HFF-Myc (cell line): ENCODE measurements at regions not wholly inside any gene's neighbourhood (a gene's known extent, or its start where the extent isn't known, plus 50 kb on each side); places are given as distances from the start of the nearest gene placed in this dataset.

ENCODE experiments used
- DNase-seq: peaks from one replicate; pipeline ENCODE4 v3.0.0-alpha.2; 2011; ENCODE audit warnings: low read depth; ENCODE audit errors: extremely low read depth
- H3K4me3 ChIP-seq: replicated peaks from 2 replicates; pipeline ENCODE4 v1.5.1; 2011; ENCODE audit warnings: low read depth, mild to moderate bottlenecking, control low read depth, low read length
- CTCF ChIP-seq: IDR thresholded peaks from 2 replicates; pipeline ENCODE4 v1.5.1; 2012; ENCODE audit warnings: mild to moderate bottlenecking, low read depth, low read length, control low read depth; ENCODE audit errors: missing control alignments

DNA sequence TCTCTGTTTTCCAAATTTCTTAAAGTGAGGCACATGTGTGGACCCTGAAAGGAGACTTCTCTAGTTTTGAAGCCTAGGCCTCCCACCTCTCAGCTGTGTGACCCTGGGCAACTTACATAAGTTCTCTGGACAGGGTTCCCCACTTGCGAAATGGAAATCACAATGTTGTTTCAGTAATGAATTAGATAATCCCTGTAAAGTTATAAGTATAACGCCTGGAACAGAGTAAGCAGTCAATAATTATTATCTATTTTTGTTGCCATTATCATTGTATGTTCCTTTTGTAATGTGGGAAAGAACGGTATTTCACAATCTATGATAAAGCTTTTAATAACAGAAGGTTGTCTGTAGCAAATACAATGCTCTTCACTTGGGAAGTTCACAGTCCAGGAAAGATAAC lies 437.3 kb upstream of the ZNF507 start:
- no peak for DNase-seq
- no peak overlapping the region for H3K4me3 ChIP-seq
- TF ChIP-seq CTCF: no peak

GRCh38 chr19:31908496-31909225 lies 436.7 kb upstream of the ZNF507 start:
- TF ChIP-seq CTCF: no peak
- no peak overlapping the region for H3K4me3 ChIP-seq
- DNase-seq: no peak

- TF ChIP-seq CTCF: no peak
- DNase-seq: no peak
- H3K4me3 ChIP-seq: no peak overlapping the region
Observed at GRCh38 chr19:31910224-31910623, 435.2 kb upstream of the ZNF507 start.

DNA sequence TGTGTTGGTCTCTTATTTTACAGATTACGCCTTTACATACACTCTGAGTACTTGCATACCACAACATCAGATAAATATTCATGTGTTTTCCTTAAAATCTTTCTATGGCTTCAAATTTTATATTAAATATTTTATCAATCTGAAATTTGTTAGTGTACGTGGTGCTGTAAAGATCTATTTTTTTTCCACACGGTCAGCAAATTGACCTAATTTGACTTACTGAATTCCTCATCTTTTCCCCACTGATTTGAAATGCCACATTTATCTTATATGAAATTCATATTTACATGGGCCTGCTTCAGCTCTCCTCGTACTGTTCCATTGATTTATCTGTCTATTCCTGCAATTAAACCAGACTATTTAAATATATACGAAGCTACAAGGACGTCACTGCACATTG lies 433.8 kb upstream of the ZNF507 start:
- no peak for DNase-seq
- TF ChIP-seq CTCF: no peak
- no peak overlapping the region for H3K4me3 ChIP-seq

DNA sequence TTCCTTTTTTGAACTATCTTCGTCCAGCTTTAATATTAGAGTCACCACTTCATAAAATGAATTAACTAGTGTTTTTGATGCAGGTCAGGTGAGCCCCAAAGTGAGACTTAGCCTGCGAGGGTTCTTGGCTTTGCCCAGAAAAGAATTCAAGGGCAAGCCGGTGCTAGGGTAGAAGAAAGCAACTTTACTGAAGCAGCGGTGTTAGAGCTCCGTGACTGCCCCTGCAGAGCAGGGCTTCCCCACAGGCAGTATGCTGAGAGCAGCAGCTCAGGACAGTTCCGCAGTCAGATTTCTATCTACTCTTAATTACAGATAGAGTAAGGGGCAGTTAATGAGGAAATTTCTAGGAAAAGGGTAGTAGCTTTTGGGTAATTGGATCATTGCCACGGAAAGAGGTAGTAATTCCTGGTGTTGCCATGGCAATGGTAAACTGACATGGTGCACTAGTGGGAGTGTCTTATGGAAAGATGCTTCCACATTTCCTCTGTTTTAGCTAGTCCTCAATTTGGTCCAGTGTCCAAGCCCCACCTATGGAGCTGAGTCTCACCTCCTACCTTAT lies 432.2 kb upstream of the ZNF507 start:
- TF ChIP-seq CTCF: no peak
- no peak for DNase-seq

GRCh38 chr19:31930401-31930800 lies 415.0 kb upstream of the ZNF507 start:
- TF ChIP-seq CTCF: no peak
- no peak for DNase-seq
- H3K4me3 ChIP-seq: no peak overlapping the region

More for the DNA sequence above, 432.2 kb upstream of the ZNF507 start:
- H3K4me3 ChIP-seq: no peak overlapping the region
